NCI-H226 (cell line): ENCODE measurements at regions not wholly inside any gene's neighbourhood (a gene's known extent, or its start where the extent isn't known, plus 50 kb on each side); places are given as distances from the start of the nearest gene placed in this dataset.

Experiments
- DNase-seq: peaks from one replicate; pipeline ENCODE4 v3.0.0-alpha.2; 2015

DNA sequence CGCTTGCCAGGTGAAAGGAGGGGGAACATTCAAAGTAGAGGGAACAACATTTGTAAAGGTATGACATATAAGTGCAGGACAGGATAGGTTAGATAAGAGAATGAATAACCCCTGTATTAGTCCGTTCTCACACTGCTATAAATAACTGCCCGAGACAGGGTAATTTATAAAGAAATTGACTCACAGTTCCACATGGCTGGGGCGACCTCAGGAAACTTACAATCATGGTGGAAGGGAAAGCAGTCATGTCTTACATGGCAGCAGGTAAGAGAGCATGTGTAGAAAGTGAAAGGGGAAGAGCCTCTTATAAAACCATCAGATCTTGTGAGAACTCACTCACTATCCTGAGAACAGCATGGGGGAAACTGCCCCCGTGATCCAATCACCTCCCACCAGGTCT is 223.8 kb downstream of the SOX9 start:
- DNase-seq: no peak

DNA sequence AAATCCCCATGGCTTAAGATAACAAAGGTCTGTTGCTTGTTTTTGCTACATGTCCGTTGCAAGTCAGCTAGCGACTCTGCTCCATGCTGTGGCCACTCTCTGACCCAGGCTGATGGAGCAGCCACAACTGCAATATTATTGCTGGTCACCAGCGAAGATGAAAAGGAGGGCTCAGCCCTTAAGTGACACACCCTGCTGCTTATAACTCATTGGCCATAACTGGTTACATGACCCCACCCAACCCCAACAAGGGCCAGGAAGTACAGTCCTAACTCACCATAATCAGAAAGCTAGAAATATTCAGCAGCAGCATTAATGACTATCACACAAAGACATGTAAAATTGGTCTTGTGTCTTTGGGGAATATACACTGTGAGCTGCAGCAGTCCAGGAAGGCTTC is 224.3 kb downstream of the SOX9 start:
- no peak for DNase-seq

- DNase-seq: no peak
Measured at GRCh38 chr17:72345536-72345935, 224.7 kb downstream of the SOX9 start.

DNA sequence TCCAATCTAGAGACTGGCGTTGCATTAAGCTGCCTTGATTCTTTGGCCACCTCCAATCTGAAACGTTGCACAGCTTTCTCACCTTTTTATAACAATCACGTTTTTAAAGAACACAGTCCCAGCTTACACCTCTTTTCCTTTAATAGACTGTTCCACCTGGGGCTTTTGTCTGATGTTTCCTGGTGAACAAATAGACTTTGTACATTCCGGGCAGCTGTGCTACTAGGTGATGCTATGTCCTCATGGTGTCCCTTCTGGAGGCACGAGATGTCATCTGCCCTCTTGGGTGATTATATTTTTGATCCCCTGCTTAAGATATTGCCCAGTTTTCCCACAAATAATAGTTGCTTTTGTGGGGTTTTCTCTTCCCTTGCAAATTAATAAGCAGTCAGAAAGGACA is 225.5 kb downstream of the SOX9 start:
- DNase-seq: no peak

GRCh38 chr17:72349011-72349410 is 228.2 kb downstream of the SOX9 start:
- no peak for DNase-seq

GRCh38 chr17:72349491-72349995 is 228.7 kb downstream of the SOX9 start:
- no peak for DNase-seq

- DNase-seq: no peak
Measured at GRCh38 chr17:72350073-72350472, 229.3 kb downstream of the SOX9 start.

GRCh38 chr17:72351365-72351764 is 230.5 kb downstream of the SOX9 start:
- no peak for DNase-seq

DNA sequence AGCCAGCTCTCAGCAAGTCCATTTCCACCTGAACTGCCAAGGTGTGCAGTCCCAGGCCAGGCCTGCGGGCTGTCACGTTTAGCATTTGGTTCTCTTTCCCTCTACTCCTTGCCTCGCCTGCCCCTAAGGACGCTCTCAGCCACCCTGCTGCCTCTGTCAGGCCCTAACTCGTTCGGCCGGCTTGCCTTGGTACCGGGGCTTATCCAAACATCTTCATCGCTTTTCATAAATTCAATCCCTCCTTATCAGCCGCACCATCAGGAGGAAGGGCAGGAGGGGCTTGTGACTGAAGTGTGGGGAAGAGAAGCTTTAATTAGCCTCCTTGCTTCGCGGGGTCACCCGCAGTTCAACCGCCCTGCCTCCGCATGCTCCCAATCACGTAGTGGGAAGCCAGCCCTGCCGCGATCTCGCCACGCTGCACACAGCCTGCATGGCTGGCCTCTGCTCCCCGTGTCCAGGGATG is 231.1 kb downstream of the SOX9 start:
- no peak for DNase-seq

GRCh38 chr17:72353502-72353901 is 232.7 kb downstream of the SOX9 start:
- no peak for DNase-seq

DNA sequence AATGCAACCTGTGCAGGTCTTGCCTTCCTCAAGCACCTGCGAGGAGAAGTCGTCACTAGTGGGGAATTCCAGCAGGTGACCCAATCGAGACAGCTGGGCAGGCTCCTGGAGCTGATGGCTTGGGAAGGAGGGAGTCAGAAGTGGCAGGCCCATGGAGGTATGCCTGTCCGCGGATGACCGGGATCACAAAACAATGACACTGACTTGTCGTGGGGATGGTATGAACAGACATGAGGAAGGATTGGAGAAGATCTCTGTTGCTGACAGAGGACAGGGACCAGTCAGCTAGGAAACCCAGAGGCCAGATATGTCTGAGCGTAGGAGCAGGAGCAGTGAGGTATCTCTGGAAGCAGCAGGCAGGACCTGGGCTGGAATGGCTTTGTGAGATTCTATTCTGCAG is 233.3 kb downstream of the SOX9 start:
- no peak for DNase-seq

DNA sequence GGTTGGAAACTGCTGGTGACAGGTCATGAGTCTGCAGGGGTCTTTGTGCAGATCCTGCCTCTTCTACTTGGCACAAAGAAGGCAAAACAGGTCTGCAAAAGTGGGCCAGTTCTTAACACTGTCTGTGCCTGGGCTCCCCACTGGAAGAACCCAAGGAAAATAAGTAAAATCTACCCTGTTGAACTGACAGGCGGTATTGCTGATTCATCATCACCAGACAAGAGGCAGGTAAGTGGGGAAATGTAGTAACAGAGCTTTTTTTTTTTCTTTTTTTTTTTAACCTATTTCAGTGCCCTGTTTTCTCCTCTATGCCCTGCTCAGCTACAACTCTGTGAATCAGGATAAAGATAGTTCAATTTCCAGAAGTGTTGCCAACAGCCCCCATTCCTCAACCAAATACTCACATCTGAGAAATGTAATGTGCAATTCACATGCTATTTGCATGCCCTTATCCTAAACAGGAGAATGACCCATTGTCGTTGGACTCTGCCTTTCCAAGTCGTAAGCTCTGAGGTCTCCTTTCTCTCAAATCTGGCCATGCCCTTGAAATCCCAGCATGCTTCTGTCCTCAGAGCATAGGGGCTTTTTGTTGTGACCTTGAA is 237.0 kb downstream of the SOX9 start:
- peak; percentile 24 for DNase-seq

DNA sequence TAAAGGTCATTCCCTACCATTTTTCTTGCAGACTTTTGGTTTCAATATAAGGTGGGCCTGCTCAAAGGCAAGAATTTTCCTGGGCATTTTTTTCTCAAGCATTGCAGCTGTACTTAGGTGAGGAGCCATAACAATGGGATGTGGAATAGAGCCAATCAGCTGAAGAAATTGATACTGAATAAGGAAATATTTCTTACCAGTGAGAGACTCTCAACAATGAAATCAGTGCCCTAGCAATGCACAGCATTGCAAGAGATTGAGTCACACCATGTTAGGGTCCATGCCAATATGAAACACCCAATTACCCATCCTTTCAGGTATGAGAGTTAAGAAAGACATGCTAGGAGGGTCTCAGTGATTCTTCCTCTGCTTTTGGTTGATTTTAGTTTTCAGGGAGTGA is 237.6 kb downstream of the SOX9 start:
- DNase-seq: peak; percentile 83

- no peak for DNase-seq
Measured at GRCh38 chr17:72359274-72359673, 238.5 kb downstream of the SOX9 start.

GRCh38 chr17:72359811-72360210 is 239.0 kb downstream of the SOX9 start:
- DNase-seq: no peak

DNA sequence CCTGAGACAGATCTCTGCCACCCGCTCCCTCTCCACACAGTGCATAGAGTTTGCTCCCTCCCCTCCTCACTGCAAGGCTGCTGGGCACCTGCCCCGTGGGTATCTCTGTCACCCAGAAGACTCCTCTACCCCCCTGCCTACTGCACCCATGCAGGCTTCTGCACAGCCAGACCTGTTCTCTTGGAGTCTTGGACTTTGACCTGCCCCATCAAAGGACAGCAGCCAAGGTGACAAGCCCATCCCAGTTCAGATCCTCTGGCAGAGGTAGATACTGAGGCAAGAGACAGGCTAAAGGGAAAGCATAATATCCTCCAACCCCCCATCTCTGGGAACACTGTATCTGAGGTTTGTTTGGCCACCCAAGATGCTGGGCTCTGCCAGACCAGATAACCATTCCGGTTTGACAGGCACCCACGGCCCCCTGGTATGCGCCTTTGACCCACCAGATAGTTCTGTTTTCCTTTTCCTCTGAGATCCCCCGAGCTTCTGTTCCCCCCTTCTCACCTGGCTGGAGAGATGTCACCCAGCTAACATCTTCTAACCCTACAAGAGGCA is 239.6 kb downstream of the SOX9 start:
- DNase-seq: no peak

GRCh38 chr17:72361892-72362291 is 241.1 kb downstream of the SOX9 start:
- DNase-seq: no peak

- peak; percentile 59 for DNase-seq
Measured at GRCh38 chr17:72362376-72363088, 241.7 kb downstream of the SOX9 start.

GRCh38 chr17:72363089-72363610 is 242.3 kb downstream of the SOX9 start:
- no peak for DNase-seq

DNA sequence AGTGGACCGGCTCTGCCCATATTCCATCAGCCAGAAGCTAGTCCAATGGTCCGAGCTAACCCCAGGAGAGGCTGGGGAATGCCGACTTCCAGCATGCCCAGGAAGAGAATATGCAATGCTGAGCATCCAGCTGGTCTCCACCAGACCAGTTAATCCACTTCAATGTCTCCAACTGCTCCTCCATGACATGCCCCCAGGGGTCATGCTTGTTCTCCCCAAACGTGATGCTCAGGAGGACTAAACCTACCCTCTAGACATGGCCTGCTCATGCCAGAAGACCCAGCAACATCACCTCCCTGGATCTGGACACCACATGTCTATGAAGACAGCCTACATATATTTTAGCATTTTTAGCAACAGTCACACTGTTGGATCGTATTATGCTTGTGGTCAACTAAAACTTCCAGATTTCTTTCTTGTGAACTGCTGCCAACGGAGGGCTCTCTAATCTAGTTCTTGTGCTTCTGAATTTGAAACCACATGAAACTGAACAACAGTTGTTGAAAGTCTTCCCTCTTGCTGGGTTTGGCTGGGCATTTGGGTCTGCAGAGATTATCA is 245.1 kb downstream of the SOX9 start:
- no peak for DNase-seq

- DNase-seq: no peak
Measured at GRCh38 chr17:72366626-72367025, 245.8 kb downstream of the SOX9 start.

GRCh38 chr17:72368191-72368590 is 247.4 kb downstream of the SOX9 start:
- no peak for DNase-seq

GRCh38 chr17:72369366-72369765 is 248.5 kb downstream of the SOX9 start:
- no peak for DNase-seq

DNA sequence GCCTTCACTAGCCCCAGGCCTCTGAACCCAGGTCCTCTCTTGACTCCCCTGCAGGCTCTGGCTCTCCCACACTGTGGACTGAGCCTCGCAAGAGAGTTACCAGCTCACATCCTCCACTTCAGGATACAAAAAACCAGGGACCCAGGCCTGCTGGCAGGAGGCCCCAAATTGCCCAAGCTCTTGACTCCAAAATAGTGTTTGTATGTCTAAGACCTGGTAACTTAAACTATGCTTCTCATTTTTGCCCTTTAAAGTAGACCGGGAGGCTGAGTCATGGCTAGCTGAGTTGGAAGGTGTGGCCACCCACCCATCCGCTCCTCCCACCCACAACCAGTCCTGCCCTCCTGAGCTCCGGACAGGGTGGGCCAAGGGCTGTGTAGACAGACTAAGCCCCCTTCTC is 250.0 kb downstream of the SOX9 start:
- peak; percentile 58 for DNase-seq
